ENCODE measurements at regions not wholly inside any gene's neighbourhood (a gene's known extent, or its start where the extent isn't known, plus 50 kb on each side); places are given as distances from the start of the nearest gene placed in this dataset.

GRCh38 chr4:166324321-166324720 is 451.3 kb downstream of the TLL1 start:
- TF ChIP-seq CTCF (IDR thresholded peaks at IDR 0.05): no peak
- Histone ChIP-seq H3K4me3 (no peak overlapping the region), H3K4me1 (no peaks in the 10 kb centered on the region), H3K36me3 (no peaks in the 10 kb centered on the region), H3K27ac (no peak overlapping the region), H3K9me3 (no peaks in the 10 kb centered on the region), H3K27me3 (no peaks in the 10 kb centered on the region)
- ATAC-seq (no peak), DNase-seq (no peak)
- intact Hi-C loops (cut with DNase I): no loop called here

- intact Hi-C loops (cut with DNase I): no loop called here
- Histone ChIP-seq H3K36me3 (no peaks in the 10 kb centered on the region), H3K9me3 (peaks cover 0 to 2% of the 10 kb centered on the region in 2 donors), H3K4me3 (no peak overlapping the region), H3K27me3 (no peaks in the 10 kb centered on the region), H3K27ac (no peak overlapping the region), H3K4me1 (no peaks in the 10 kb centered on the region)
- ATAC-seq (no peak), DNase-seq (no peak)
- no peak for TF ChIP-seq CTCF (IDR thresholded peaks at IDR 0.05)
These were observed 462.4 kb downstream of the TLL1 start for GRCh38 chr4:166335256-166335938.

GRCh38 chr4:166341992-166342391 is 469.0 kb downstream of the TLL1 start:
- H3K4me3 ChIP-seq: no peak overlapping the region
- no peaks in the 10 kb centered on the region for H3K36me3 ChIP-seq
- intact Hi-C loops (cut with DNase I): no loop called here
- H3K4me1 ChIP-seq: no peaks in the 10 kb centered on the region
- no peaks in the 10 kb centered on the region for H3K27me3 ChIP-seq
- no peak for TF ChIP-seq CTCF (IDR thresholded peaks at IDR 0.05)
- ATAC-seq (no peak), DNase-seq (no peak)
- H3K9me3 ChIP-seq: no peaks in the 10 kb centered on the region
- H3K27ac ChIP-seq: no peak overlapping the region

GRCh38 chr4:166363198-166363597 is 490.2 kb downstream of the TLL1 start:
- H3K4me1 ChIP-seq: no peaks in the 10 kb centered on the region
- DNase-seq (no peak), ATAC-seq (no peak)
- H3K36me3 ChIP-seq: no peaks in the 10 kb centered on the region
- peaks cover 0 to 7% of the 10 kb centered on the region in 2 donors for H3K9me3 ChIP-seq
- TF ChIP-seq CTCF (IDR thresholded peaks at IDR 0.05): no peak
- no peak overlapping the region for H3K4me3 ChIP-seq
- no peak overlapping the region for H3K27ac ChIP-seq
- no peaks in the 10 kb centered on the region for H3K27me3 ChIP-seq
- intact Hi-C loops (cut with DNase I): no loop called here

GRCh38 chr4:166366012-166366411 is 493.0 kb downstream of the TLL1 start:
- H3K9me3 ChIP-seq: peaks cover 0 to 15% of the 10 kb centered on the region in 2 donors
- TF ChIP-seq CTCF (IDR thresholded peaks at IDR 0.05): no peak
- ATAC-seq: no peak
- no peak overlapping the region for H3K27ac ChIP-seq
- DNase-seq: no peak
- no peak overlapping the region for H3K4me3 ChIP-seq
- intact Hi-C loops (cut with DNase I): no loop called here
- no peaks in the 10 kb centered on the region for H3K4me1 ChIP-seq
- H3K27me3 ChIP-seq: no peaks in the 10 kb centered on the region
- H3K36me3 ChIP-seq: no peaks in the 10 kb centered on the region

All from left lung (tissue), 4 donors.